Astrocyte (in vitro differentiated cells and primary cell): ENCODE measurements at regions not wholly inside any gene's neighbourhood (a gene's known extent, or its start where the extent isn't known, plus 50 kb on each side); places are given as distances from the start of the nearest gene placed in this dataset.
"Not testable (repeated sequence)": the region's sequence is repeated elsewhere in the genome, so short reads cannot be mapped to it uniquely, and the experiment has no call there.

Source experiments
- DNase-seq: peaks from one replicate; pipeline ENCODE4 v3.0.0-alpha.2; 2010; ENCODE audit warnings: low read depth
- FAIRE-seq: peaks from 2 replicates; lab custom pipeline; 2011; peaks lifted over from hg19 to GRCh38; lab: Jason Lieb, UNC
- H2AFZ ChIP-seq: 2 replicates; pipeline ENCODE4 v1.6.0; 2012; ENCODE audit warnings: low read depth, low read length, inconsistent platforms
- H3K27ac ChIP-seq: 2 replicates; pipeline ENCODE4 v1.5.1; 2011; ENCODE audit warnings: low read depth, low read length, inconsistent platforms
- H3K27me3 ChIP-seq: 2 replicates; pipeline ENCODE4 v1.6.0; 2011; ENCODE audit warnings: low read length, inconsistent platforms; ENCODE audit not compliant: insufficient read depth
- H3K36me3 ChIP-seq: 2 replicates; pipeline ENCODE4 v1.5.1; 2011; ENCODE audit warnings: low read length, inconsistent platforms; ENCODE audit not compliant: insufficient read depth
- H3K4me1 ChIP-seq: 2 replicates; pipeline ENCODE4 v1.5.1; 2011; ENCODE audit warnings: low read length, inconsistent platforms; ENCODE audit not compliant: insufficient read depth
- H3K4me2 ChIP-seq: 2 replicates; pipeline ENCODE4 v1.6.0; 2012; ENCODE audit warnings: low read length, inconsistent platforms
- H3K4me3 ChIP-seq: 2 replicates; pipeline ENCODE4 v1.5.1; 2011; ENCODE audit warnings: low read depth, mild to moderate bottlenecking, low read length, inconsistent platforms; ENCODE audit not compliant: insufficient read depth
- H3K79me2 ChIP-seq: 2 replicates; pipeline ENCODE4 v1.6.0; 2012; ENCODE audit warnings: mild to moderate bottlenecking, low read length, inconsistent platforms; ENCODE audit not compliant: insufficient read depth
- H3K9ac ChIP-seq: 2 replicates; pipeline ENCODE4 v1.6.0; 2012; ENCODE audit warnings: mild to moderate bottlenecking, low read length, inconsistent platforms
- H3K9me3 ChIP-seq: 2 replicates; pipeline ENCODE4 v1.5.1; 2012; ENCODE audit warnings: low read depth, mild to moderate bottlenecking, low read length, inconsistent platforms; ENCODE audit not compliant: insufficient read depth
- H4K20me1 ChIP-seq: 2 replicates; pipeline ENCODE4 v1.6.0; 2012; ENCODE audit warnings: low read length, inconsistent platforms; ENCODE audit not compliant: insufficient read depth
- H3K27ac Mint-ChIP-seq: one replicate; pipeline ENCODE4 v1.8.0; 2021; ENCODE audit warnings: mild to moderate bottlenecking, mixed read lengths; ENCODE audit not compliant: unreplicated experiment
- H3K27me3 Mint-ChIP-seq: one replicate; pipeline ENCODE4 v1.8.0; 2021; ENCODE audit warnings: low read depth, mixed read lengths; ENCODE audit not compliant: unreplicated experiment
- H3K36me3 Mint-ChIP-seq: one replicate; pipeline ENCODE4 v1.8.0; 2021; ENCODE audit warnings: low read depth, mixed read lengths; ENCODE audit not compliant: unreplicated experiment
- H3K4me1 Mint-ChIP-seq: one replicate; pipeline ENCODE4 v1.8.0; 2021; ENCODE audit warnings: low read depth, mixed read lengths; ENCODE audit not compliant: unreplicated experiment
- H3K4me3 Mint-ChIP-seq: one replicate; pipeline ENCODE4 v1.8.0; 2021; ENCODE audit warnings: mild to moderate bottlenecking, moderate library complexity, mixed read lengths; ENCODE audit not compliant: unreplicated experiment
- H3K9me3 Mint-ChIP-seq: one replicate; pipeline ENCODE4 v1.8.0; 2021; ENCODE audit warnings: mild to moderate bottlenecking, mixed read lengths; ENCODE audit not compliant: unreplicated experiment
- CTCF ChIP-seq: IDR thresholded peaks from 2 replicates; pipeline ENCODE4 v1.5.1; 2011; ENCODE audit warnings: low read depth, mild to moderate bottlenecking, inconsistent platforms, low read length, moderate library complexity; ENCODE audit not compliant: insufficient read depth
- EZH2 ChIP-seq: IDR thresholded peaks from 2 replicates; pipeline ENCODE4 v1.6.1; 2012; ENCODE audit warnings: mild to moderate bottlenecking, low read length, inconsistent platforms; ENCODE audit not compliant: insufficient read depth

- Mint-ChIP-seq H3K36me3 (no peaks in the 10 kb centered on the region), H3K27me3 (no peaks in the 10 kb centered on the region), H3K9me3 (no peaks in the 10 kb centered on the region), H3K27ac (no peak overlapping the region), H3K4me1 (peaks cover 17% of the 10 kb centered on the region), H3K4me3 (no peak overlapping the region)
- H3K4me3 ChIP-seq = no peak overlapping the region
- H3K9me3 ChIP-seq = peaks cover 6% of the 10 kb centered on the region
- peak overlapping the region; percentile 77 for H3K9ac ChIP-seq
- no peak for FAIRE-seq
- DNase-seq = no peak
- no peaks in the 10 kb centered on the region for H3K36me3 ChIP-seq
- peaks cover 29% of the 10 kb centered on the region for H3K4me1 ChIP-seq
- H3K79me2 ChIP-seq = no peaks in the 10 kb centered on the region
- no peak overlapping the region for H2AFZ ChIP-seq
- peak overlapping the region; percentile 79 for H3K4me2 ChIP-seq
- peak overlapping the region; percentile 89 for H3K27ac ChIP-seq
- H3K27me3 ChIP-seq = no peaks in the 10 kb centered on the region
- TF ChIP-seq CTCF (no peak), EZH2 (no peak)
- H4K20me1 ChIP-seq = no peaks in the 10 kb centered on the region
Measured at GRCh38 chr3:177452831-177453450, 255.7 kb upstream of the TBL1XR1 start.

- no peak for TF ChIP-seq EZH2
- H3K9me3 ChIP-seq = peaks cover 6% of the 10 kb centered on the region
- no peak overlapping the region for H2AFZ ChIP-seq
- Mint-ChIP-seq H3K4me1 (peaks cover 14% of the 10 kb centered on the region), H3K9me3 (no peaks in the 10 kb centered on the region), H3K4me3 (no peak overlapping the region), H3K27me3 (no peaks in the 10 kb centered on the region), H3K36me3 (no peaks in the 10 kb centered on the region), H3K27ac (no peak overlapping the region)
- H3K27ac ChIP-seq = no peak overlapping the region
- no peaks in the 10 kb centered on the region for H3K27me3 ChIP-seq
- no peak overlapping the region for H3K4me3 ChIP-seq
- no peaks in the 10 kb centered on the region for H3K36me3 ChIP-seq
- peaks cover 29% of the 10 kb centered on the region for H3K4me1 ChIP-seq
- H3K4me2 ChIP-seq = no peak overlapping the region
- H4K20me1 ChIP-seq = no peaks in the 10 kb centered on the region
- no peak for DNase-seq
- no peak for FAIRE-seq
- H3K9ac ChIP-seq = no peak overlapping the region
- H3K79me2 ChIP-seq = no peaks in the 10 kb centered on the region
Measured at GRCh38 chr3:177453451-177453844, 256.2 kb upstream of the TBL1XR1 start.

GRCh38 chr3:177457204-177457603 is 259.9 kb upstream of the TBL1XR1 start:
- not testable (repeated sequence) for H3K36me3 Mint-ChIP-seq, H3K36me3 ChIP-seq, H3K27me3 Mint-ChIP-seq, H3K9me3 ChIP-seq, H3K9ac ChIP-seq, H3K4me1 Mint-ChIP-seq, H3K4me2 ChIP-seq, H4K20me1 ChIP-seq, H3K27ac ChIP-seq, H3K4me3 Mint-ChIP-seq, H3K27me3 ChIP-seq, H2AFZ ChIP-seq, H3K79me2 ChIP-seq, H3K4me3 ChIP-seq, H3K9me3 Mint-ChIP-seq, DNase-seq, H3K27ac Mint-ChIP-seq
- FAIRE-seq = peak; percentile 13
- peaks cover 14% of the 10 kb centered on the region for H3K4me1 ChIP-seq
